Caco-2 (cell line): ENCODE measurements at regions not wholly inside any gene's neighbourhood (a gene's known extent, or its start where the extent isn't known, plus 50 kb on each side); places are given as distances from the start of the nearest gene placed in this dataset.
"Not testable (repeated sequence)": the region's sequence is repeated elsewhere in the genome, so short reads cannot be mapped to it uniquely, and the experiment has no call there.

Experiments used
- BruUV-seq: library from RNA; stranded (reverse); fragments of 400-500 nt; replicated peaks from 2 replicates; lab custom pipeline; 2021; lab: Mats Ljungman, UMichigan
- CTCF ChIA-PET: fragments of 300-600 bp; sonication (Branson Sonifier 250); formaldehyde crosslinking; loops from one replicate; lab custom pipeline; 2022; ENCODE audit warnings: antibody characterized with exemption; lab: Charles Lee
- POLR2A ChIA-PET: fragments of 300-600 bp; sonication (Branson Sonifier 250); formaldehyde crosslinking; loops from one replicate; lab custom pipeline; 2022; ENCODE audit warnings: antibody characterized with exemption; lab: Charles Lee
- DNase-seq, 2 experiments: peaks; one replicate each; pipeline versions ENCODE4 v3.0.0 to v3.0.0-alpha.2; 2020 to 2022
- H3K27me3 ChIP-seq: replicated peaks from 2 replicates; pipeline ENCODE4 v1.6.0; 2011; ENCODE audit warnings: low read length; ENCODE audit not compliant: control insufficient read depth, insufficient read depth
- H3K36me3 ChIP-seq: 2 replicates; pipeline ENCODE4 v1.5.1; 2011; ENCODE audit warnings: low read length; ENCODE audit not compliant: control insufficient read depth, insufficient read depth
- H3K4me1 ChIP-seq: fragments of 250-450 bp; sonication (Bioruptor Pico); 2 replicates; pipeline ENCODE4 v1.5.1; 2020; ENCODE audit warnings: mild to moderate bottlenecking
- H3K4me3 ChIP-seq: 2 replicates; pipeline ENCODE4 v1.5.1; 2011; ENCODE audit warnings: low read depth, mild to moderate bottlenecking, control low read depth, low read length
- H3K9me3 ChIP-seq: fragments of 250-450 bp; sonication (Bioruptor Pico); 2 replicates; pipeline ENCODE4 v1.5.1; 2020; ENCODE audit warnings: mild to moderate bottlenecking, moderate library complexity
- H3K27ac Mint-ChIP-seq: one replicate; pipeline ENCODE4 v1.8.0; 2022; ENCODE audit warnings: mixed read lengths; ENCODE audit not compliant: unreplicated experiment
- H3K27me3 Mint-ChIP-seq: one replicate; pipeline ENCODE4 v1.8.0; 2022; ENCODE audit warnings: mixed read lengths; ENCODE audit not compliant: insufficient read depth, unreplicated experiment
- H3K36me3 Mint-ChIP-seq: one replicate; pipeline ENCODE4 v1.8.0; 2022; ENCODE audit warnings: mild to moderate bottlenecking, mixed read lengths; ENCODE audit not compliant: insufficient read depth, unreplicated experiment
- H3K4me1 Mint-ChIP-seq: one replicate; pipeline ENCODE4 v1.8.0; 2022; ENCODE audit warnings: low read depth, mixed read lengths; ENCODE audit not compliant: unreplicated experiment
- H3K4me3 Mint-ChIP-seq: one replicate; pipeline ENCODE4 v1.8.0; 2022; ENCODE audit warnings: mild to moderate bottlenecking, moderate library complexity, mixed read lengths; ENCODE audit not compliant: unreplicated experiment
- H3K9me3 Mint-ChIP-seq: one replicate; pipeline ENCODE4 v1.8.0; 2022; ENCODE audit warnings: mixed read lengths; ENCODE audit not compliant: unreplicated experiment
- intact Hi-C: fragments of 100-400 bp; cut with micrococcal nuclease; formaldehyde crosslinking; loops from one replicate; pipeline ENCODE4 v1.10.0; 2022; ENCODE audit not compliant: unreplicated experiment
- TF ChIP-seq, protein P1 (sequence below), 2 experiments: fragments of 200-600 bp in 1 of 2; IDR thresholded peaks; 1 replicate in 1 of 2; 2 replicates in 1 of 2; pipeline versions ENCODE4 v1.5.1 to v1.8.0; 2011 to 2022; ENCODE audit warnings: antibody characterized with exemption in 1 of 2, control low read depth in 1 of 2, inconsistent platforms in 1 of 2, low read depth in 1 of 2, low read length in 1 of 2, mild to moderate bottlenecking in 1 of 2, moderate library complexity in 1 of 2; ENCODE audit not compliant: insufficient read depth in 1 of 2, severe bottlenecking in 1 of 2, unreplicated experiment in 1 of 2

DNA sequence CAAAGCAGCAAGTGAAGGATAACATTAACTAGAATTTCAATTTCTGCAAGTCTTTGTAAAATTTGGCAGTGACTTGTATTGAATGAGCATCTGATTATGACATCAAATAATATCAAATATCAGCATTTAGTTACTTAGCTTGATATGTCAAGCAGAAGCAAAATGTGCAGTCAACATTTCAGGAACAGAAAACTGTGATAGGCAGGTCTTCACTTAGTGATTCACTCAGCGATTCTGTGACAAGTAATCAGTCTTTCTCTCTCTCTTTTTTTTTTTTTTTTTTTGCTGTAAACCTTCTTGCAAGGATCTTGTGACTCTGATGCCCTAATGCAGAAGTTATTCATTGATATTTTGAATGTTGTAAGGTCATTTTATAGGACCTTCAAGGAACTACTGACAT lies 307.1 kb downstream of the MTERF1 start:
- H3K4me3 ChIP-seq = no peak overlapping the region
- no peaks in the 10 kb centered on the region for H3K9me3 Mint-ChIP-seq
- no peak overlapping the region for H3K4me3 Mint-ChIP-seq
- H3K4me1 Mint-ChIP-seq = no peaks in the 10 kb centered on the region
- DNase-seq = no peak
- peaks cover 4% of the 10 kb centered on the region for H3K27me3 Mint-ChIP-seq
- no TSS peak for BruUV-seq
- H3K36me3 ChIP-seq = no peaks in the 10 kb centered on the region
- intact Hi-C loops = no loop called here
- POLR2A ChIA-PET = no interaction called here
- H3K27me3 ChIP-seq = no peaks in the 10 kb centered on the region
- TF ChIP-seq, protein P1, sequence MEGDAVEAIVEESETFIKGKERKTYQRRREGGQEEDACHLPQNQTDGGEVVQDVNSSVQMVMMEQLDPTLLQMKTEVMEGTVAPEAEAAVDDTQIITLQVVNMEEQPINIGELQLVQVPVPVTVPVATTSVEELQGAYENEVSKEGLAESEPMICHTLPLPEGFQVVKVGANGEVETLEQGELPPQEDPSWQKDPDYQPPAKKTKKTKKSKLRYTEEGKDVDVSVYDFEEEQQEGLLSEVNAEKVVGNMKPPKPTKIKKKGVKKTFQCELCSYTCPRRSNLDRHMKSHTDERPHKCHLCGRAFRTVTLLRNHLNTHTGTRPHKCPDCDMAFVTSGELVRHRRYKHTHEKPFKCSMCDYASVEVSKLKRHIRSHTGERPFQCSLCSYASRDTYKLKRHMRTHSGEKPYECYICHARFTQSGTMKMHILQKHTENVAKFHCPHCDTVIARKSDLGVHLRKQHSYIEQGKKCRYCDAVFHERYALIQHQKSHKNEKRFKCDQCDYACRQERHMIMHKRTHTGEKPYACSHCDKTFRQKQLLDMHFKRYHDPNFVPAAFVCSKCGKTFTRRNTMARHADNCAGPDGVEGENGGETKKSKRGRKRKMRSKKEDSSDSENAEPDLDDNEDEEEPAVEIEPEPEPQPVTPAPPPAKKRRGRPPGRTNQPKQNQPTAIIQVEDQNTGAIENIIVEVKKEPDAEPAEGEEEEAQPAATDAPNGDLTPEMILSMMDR (IDR thresholded peaks at IDR 0.05; ENCODE audit: insufficient read depth in 1 of 2, low read depth in 1 of 2, low read length in 1 of 2, severe bottlenecking in 1 of 2, unreplicated experiment in 1 of 2) = no peak
- no peaks in the 10 kb centered on the region for H3K36me3 Mint-ChIP-seq
- no peaks in the 10 kb centered on the region for H3K9me3 ChIP-seq
- H3K4me1 ChIP-seq = no peaks in the 10 kb centered on the region
- CTCF ChIA-PET = no interaction called here
- H3K27ac Mint-ChIP-seq = no peak overlapping the region

DNA sequence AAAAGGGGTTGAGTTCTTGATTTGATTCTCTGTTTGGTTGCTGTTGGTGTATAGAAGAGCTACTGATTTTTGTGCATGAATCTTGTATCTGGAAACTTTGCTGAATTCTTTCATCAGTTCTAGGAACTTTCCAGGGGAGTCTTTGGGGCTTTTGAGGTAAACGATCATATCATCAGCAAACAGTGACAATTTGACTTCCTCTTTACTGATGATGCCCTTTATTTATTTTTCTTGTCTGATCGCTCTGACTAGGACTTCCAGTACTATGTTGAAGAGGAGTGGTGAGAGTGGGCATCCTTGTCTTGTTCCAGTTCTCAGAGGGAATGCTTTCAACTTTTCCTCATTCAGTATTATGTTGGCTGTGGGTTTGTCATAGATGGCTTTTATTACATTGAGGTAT lies 304.0 kb downstream of the MTERF1 start:
- H3K27me3 Mint-ChIP-seq, H3K9me3 Mint-ChIP-seq, intact Hi-C loops, H3K27me3 ChIP-seq, H3K4me1 Mint-ChIP-seq, DNase-seq, H3K36me3 ChIP-seq, H3K4me3 ChIP-seq, H3K36me3 Mint-ChIP-seq, H3K27ac Mint-ChIP-seq, BruUV-seq, H3K4me3 Mint-ChIP-seq, H3K4me1 ChIP-seq, H3K9me3 ChIP-seq, CTCF ChIA-PET, POLR2A ChIA-PET: not testable (repeated sequence)

DNA sequence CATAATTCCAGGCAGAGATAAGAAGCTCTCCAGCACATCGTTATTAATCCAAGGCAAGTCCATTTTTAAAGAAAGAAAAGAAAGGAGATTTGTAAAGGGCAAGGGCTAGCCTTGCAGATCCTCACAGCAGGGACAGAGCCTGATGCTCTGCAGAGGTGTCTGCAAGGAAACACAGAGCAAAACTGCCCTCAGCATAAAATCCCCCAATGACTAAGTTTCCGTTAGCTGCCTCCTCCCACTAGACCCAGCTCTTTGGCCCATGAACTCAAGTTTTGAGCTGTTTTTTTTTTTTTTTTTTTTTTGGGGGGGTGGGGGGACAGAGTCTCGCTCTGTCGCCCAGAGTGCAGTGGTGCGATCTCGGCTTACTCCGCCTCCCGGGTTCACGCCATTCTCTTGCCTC lies 300.7 kb downstream of the MTERF1 start:
- no peaks in the 10 kb centered on the region for H3K9me3 Mint-ChIP-seq
- no peaks in the 10 kb centered on the region for H3K9me3 ChIP-seq
- DNase-seq = no peak
- H3K27ac Mint-ChIP-seq = no peak overlapping the region
- peaks cover 10% of the 10 kb centered on the region for H3K4me1 Mint-ChIP-seq
- TF ChIP-seq, protein P1 (IDR thresholded peaks at IDR 0.05; ENCODE audit: insufficient read depth in 1 of 2, low read depth in 1 of 2, low read length in 1 of 2, severe bottlenecking in 1 of 2, unreplicated experiment in 1 of 2) = no peak
- no peak overlapping the region for H3K4me3 Mint-ChIP-seq
- no peaks in the 10 kb centered on the region for H3K27me3 ChIP-seq
- H3K36me3 Mint-ChIP-seq = no peaks in the 10 kb centered on the region
- no TSS peak for BruUV-seq
- peaks cover 3% of the 10 kb centered on the region for H3K27me3 Mint-ChIP-seq
- CTCF ChIA-PET = no interaction called here
- intact Hi-C loops = no loop called here
- H3K4me1 ChIP-seq = no peaks in the 10 kb centered on the region
- POLR2A ChIA-PET = no interaction called here
- H3K36me3 ChIP-seq = no peaks in the 10 kb centered on the region
- H3K4me3 ChIP-seq = no peak overlapping the region
